Testis (tissue), 2 donors: ENCODE measurements at regions not wholly inside any gene's neighbourhood (a gene's known extent, or its start where the extent isn't known, plus 50 kb on each side); places are given as distances from the start of the nearest gene placed in this dataset.

Source experiments
- POLR2A ChIP-seq: fragments of 450-650 bp; IDR thresholded peaks from one replicate; pipeline ENCODE4 v1.6.1; 2017; ENCODE audit warnings: antibody characterized with exemption, mild to moderate bottlenecking, moderate library complexity
- TF ChIP-seq, protein P1 (sequence below), 3 experiments: fragments of 450-650 bp in 2 of 3; fragments of 200-600 bp in 1 of 3; sonication (generic) in 1 of 3; IDR thresholded peaks; one replicate each; pipeline ENCODE4 v1.5.1; 2016 to 2019; ENCODE audit warnings: antibody characterized with exemption in 3 of 3, mild to moderate bottlenecking in 2 of 3, moderate library complexity in 1 of 3

DNA sequence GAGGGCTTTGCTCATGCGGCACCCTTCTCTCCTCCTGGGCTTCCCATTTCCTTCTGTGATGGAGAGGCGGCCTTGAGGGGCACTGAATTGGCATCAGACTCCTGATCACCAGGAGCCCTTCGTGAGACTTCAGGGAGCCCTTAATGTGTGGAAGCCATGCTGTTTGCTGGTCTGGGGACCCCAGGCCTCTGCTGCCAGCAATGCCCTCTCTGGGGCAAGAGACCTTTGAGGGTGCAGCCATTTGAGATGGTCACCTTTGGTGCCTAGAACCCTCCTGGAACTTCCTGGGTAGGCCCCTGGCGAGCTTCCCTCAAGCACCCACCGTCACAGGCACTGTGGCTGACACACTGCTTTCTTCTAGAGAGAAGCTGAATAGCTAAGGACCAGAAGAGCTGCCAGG lies 338.7 kb upstream of the IRX4 start:
- TF ChIP-seq, protein P1, sequence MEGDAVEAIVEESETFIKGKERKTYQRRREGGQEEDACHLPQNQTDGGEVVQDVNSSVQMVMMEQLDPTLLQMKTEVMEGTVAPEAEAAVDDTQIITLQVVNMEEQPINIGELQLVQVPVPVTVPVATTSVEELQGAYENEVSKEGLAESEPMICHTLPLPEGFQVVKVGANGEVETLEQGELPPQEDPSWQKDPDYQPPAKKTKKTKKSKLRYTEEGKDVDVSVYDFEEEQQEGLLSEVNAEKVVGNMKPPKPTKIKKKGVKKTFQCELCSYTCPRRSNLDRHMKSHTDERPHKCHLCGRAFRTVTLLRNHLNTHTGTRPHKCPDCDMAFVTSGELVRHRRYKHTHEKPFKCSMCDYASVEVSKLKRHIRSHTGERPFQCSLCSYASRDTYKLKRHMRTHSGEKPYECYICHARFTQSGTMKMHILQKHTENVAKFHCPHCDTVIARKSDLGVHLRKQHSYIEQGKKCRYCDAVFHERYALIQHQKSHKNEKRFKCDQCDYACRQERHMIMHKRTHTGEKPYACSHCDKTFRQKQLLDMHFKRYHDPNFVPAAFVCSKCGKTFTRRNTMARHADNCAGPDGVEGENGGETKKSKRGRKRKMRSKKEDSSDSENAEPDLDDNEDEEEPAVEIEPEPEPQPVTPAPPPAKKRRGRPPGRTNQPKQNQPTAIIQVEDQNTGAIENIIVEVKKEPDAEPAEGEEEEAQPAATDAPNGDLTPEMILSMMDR (IDR thresholded peaks at IDR 0.05): no peak
- no peak for TF ChIP-seq POLR2A
